SK-N-SH treated with all-trans-retinoic acid at 6 μM for 48 hours (cell line): ENCODE measurements at regions not wholly inside any gene's neighbourhood (a gene's known extent, or its start where the extent isn't known, plus 50 kb on each side); places are given as distances from the start of the nearest gene placed in this dataset.

Experiments used
- ATAC-seq: fragments of 200-7000 bp; cut with Tn5 transposase; 3 replicates; pipeline ENCODE4 v1.9.1; 2020; ENCODE audit warnings: mild to moderate bottlenecking, moderate library complexity
- ARNTL ChIP-seq: fragments of 450-650 bp; formaldehyde crosslinking; IDR thresholded peaks from 2 replicates; pipeline ENCODE4 v1.5.0; 2020; ENCODE audit warnings: low read depth, mild to moderate bottlenecking, moderate library complexity, borderline replicate concordance
- BACH2 ChIP-seq: fragments of 250-450 bp; sonication (Bioruptor Pico); IDR thresholded peaks from 2 replicates; pipeline ENCODE4 v1.9.0; 2021; ENCODE audit warnings: mild to moderate bottlenecking, borderline replicate concordance
- CREB5 ChIP-seq: fragments of 250-450 bp; sonication (Bioruptor Pico); IDR thresholded peaks from 2 replicates; pipeline ENCODE4 v1.5.1; 2020; ENCODE audit warnings: low read depth, mild to moderate bottlenecking, moderate library complexity
- CSDC2 ChIP-seq: fragments of 250-450 bp; sonication (Bioruptor Pico); IDR thresholded peaks from 2 replicates; pipeline ENCODE4 v1.5.0; 2020; ENCODE audit warnings: mild to moderate bottlenecking, moderate library complexity
- ESRRG ChIP-seq: fragments of 250-450 bp; sonication (Bioruptor Pico); IDR thresholded peaks from 2 replicates; pipeline ENCODE4 v1.6.1; 2021; ENCODE audit warnings: mild to moderate bottlenecking
- GLIS3 ChIP-seq: fragments of 250-450 bp; sonication (Bioruptor Pico); IDR thresholded peaks from 2 replicates; pipeline ENCODE4 v1.5.0; 2020; ENCODE audit warnings: mild to moderate bottlenecking, moderate library complexity
- ISL1 ChIP-seq: fragments of 250-450 bp; sonication (Bioruptor Pico); IDR thresholded peaks from 2 replicates; pipeline ENCODE4 v2.1.2; 2022; ENCODE audit warnings: mild to moderate bottlenecking, moderate library complexity
- OSR1 ChIP-seq: fragments of 250-450 bp; sonication (Bioruptor Pico); IDR thresholded peaks from 2 replicates; pipeline ENCODE4 v1.8.0; 2022; ENCODE audit warnings: moderate library complexity, mild to moderate bottlenecking, inconsistent platforms
- PATZ1 ChIP-seq: fragments of 250-450 bp; sonication (Bioruptor Pico); IDR thresholded peaks from 2 replicates; pipeline ENCODE4 v1.8.0; 2020; ENCODE audit warnings: mild to moderate bottlenecking, moderate library complexity, borderline replicate concordance
- PPARA ChIP-seq: fragments of 250-450 bp; sonication (Bioruptor Pico); IDR thresholded peaks from 2 replicates; pipeline ENCODE4 v1.5.0; 2020; ENCODE audit warnings: mild to moderate bottlenecking, borderline replicate concordance
- RARB ChIP-seq: fragments of 250-450 bp; sonication (Bioruptor Pico); IDR thresholded peaks from 2 replicates; pipeline ENCODE4 v1.8.0; 2021; ENCODE audit warnings: mild to moderate bottlenecking, moderate library complexity
- SNAI2 ChIP-seq: fragments of 250-450 bp; sonication (Bioruptor Pico); IDR thresholded peaks from 2 replicates; pipeline ENCODE4 v1.5.0; 2020; ENCODE audit warnings: mild to moderate bottlenecking, moderate library complexity
- TCF4 ChIP-seq: fragments of 250-450 bp; sonication (Bioruptor Pico); IDR thresholded peaks from 2 replicates; pipeline ENCODE4 v1.8.0; 2021; ENCODE audit warnings: mild to moderate bottlenecking, moderate library complexity, borderline replicate concordance
- TOX ChIP-seq: fragments of 250-450 bp; sonication (Bioruptor Pico); IDR thresholded peaks from 2 replicates; pipeline ENCODE4 v1.8.0; 2021; ENCODE audit warnings: mild to moderate bottlenecking, moderate library complexity, borderline replicate concordance
- ZC3H10 ChIP-seq: fragments of 250-450 bp; sonication (Bioruptor Pico); IDR thresholded peaks from 2 replicates; pipeline ENCODE4 v1.5.1; 2021; ENCODE audit warnings: mild to moderate bottlenecking, moderate library complexity
- ZFP3 ChIP-seq: fragments of 250-450 bp; sonication (Bioruptor Pico); IDR thresholded peaks from 2 replicates; pipeline ENCODE4 v1.5.0; 2020; ENCODE audit warnings: mild to moderate bottlenecking, moderate library complexity
- ZFP30 ChIP-seq: fragments of 450-650 bp; formaldehyde crosslinking; IDR thresholded peaks from 2 replicates; pipeline ENCODE4 v1.5.0; 2022; ENCODE audit warnings: mild to moderate bottlenecking, moderate library complexity
- ZNF565 ChIP-seq: fragments of 450-650 bp; formaldehyde crosslinking; conservative IDR thresholded peaks from 2 replicates; pipeline ENCODE4 v1.5.0; 2020; ENCODE audit warnings: low read depth, mild to moderate bottlenecking, moderate library complexity
- ZNF70 ChIP-seq: fragments of 450-650 bp; formaldehyde crosslinking; IDR thresholded peaks from 2 replicates; pipeline ENCODE4 v1.5.0; 2020; ENCODE audit warnings: mild to moderate bottlenecking, moderate library complexity
- ZNF8 ChIP-seq: fragments of 450-650 bp; formaldehyde crosslinking; IDR thresholded peaks from 2 replicates; pipeline ENCODE4 v1.5.0; 2020; ENCODE audit warnings: mild to moderate bottlenecking, moderate library complexity
- TF ChIP-seq, protein P1 (sequence below): fragments of 250-450 bp; sonication (Bioruptor Pico); IDR thresholded peaks from 2 replicates; pipeline ENCODE4 v1.8.0; 2021; ENCODE audit warnings: low read depth, mild to moderate bottlenecking, moderate library complexity, borderline replicate concordance

DNA sequence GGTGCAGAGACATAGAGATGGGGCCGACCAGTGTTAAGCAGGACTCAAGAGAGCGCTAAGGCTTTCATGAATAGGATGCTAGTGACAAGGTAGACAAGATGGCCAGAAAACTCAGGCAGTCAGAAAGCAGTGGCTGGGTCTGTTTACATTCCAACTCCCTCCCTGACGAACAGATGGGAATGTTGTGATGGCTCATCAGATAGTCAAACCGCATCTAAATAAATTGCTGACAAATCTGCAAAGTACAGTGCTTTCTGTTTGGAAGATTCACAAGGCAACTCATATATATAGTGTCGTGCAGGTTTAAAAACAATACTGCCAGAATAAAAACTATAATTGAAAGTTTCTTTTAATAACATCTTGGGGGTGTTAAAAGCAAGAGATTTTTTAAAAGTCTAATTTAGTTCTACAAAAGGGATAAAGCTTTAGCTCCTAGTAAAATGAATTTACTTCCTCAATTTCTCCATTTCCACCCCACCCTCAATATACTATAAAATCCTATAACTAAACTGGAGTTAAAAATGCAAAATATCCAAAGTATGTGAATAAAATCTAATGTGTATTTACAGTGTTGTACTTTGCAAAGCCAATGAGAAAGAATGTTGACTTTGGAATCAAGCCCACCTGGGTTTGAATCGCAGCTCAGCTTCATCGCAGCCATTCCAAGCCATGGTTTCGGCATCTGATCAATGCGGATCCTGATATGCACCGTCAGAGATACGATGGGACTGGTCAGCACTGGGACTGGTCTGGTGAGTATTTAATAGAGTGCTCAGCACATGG, 247.3 kb upstream of the PDE10A start (continued):
- TF ChIP-seq BACH2 (CRISPR knock-in tag) (no peak), SNAI2 (no peak), RARB (no peak), ZNF565 (no peak), CREB5 (no peak), TCF4 (CRISPR knock-in tag) (no peak), ZC3H10 (CRISPR knock-in tag) (no peak)

DNA sequence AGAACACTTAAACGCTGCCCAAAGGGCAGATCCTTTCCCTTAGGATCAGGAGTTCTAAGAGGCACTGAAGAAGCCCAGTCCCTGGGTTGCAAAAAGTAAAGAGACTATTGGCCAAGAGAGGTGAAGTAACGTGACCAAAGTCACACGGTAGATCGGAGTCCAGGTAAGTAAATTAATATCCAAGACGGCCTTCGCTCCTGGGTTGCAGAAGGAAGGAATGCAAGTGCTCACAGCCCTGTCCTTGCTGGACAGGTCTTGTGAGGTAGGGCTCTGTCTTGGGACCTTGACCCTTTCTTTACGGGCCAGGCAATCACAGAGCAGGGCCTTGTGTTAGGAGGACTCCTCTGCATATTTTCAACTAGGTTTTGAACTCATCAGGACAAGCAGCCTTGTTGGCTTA, 243.7 kb upstream of the PDE10A start:
- TF ChIP-seq ISL1 (CRISPR knock-in tag), result no peak
- TF ChIP-seq RARB, result no peak
- no peak for TF ChIP-seq ZNF565
- TF ChIP-seq SNAI2, result no peak
- TF ChIP-seq TCF4 (CRISPR knock-in tag), result no peak
- no peak for TF ChIP-seq ZC3H10 (CRISPR knock-in tag)
- no peak for TF ChIP-seq ZFP3
- TF ChIP-seq TOX (CRISPR knock-in tag), result no peak
- no peak for TF ChIP-seq CSDC2
- ATAC-seq, result no peak

DNA sequence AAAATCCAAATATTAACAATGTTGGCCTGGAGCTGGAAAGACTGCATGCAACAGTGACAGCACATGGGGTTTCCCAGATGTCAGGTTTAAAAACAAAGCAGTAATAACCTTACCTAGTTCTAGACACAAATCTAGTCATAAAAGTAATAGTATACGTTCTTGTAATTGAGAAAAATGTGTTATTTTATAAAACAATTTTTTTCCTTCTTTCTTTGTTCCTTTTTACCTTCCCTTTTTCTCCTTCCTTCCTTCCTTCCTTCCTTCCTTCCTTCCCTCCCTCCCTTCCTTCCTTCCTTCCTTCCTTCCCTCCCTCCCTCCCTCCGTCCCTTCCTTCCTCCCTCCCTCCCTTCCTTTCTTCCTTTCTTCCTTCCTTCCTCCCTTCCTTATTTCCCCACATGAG, 242.7 kb upstream of the PDE10A start:
- ATAC-seq, result no peak
- TF ChIP-seq CREB5 (no peak), OSR1 (CRISPR knock-in tag) (no peak), ZNF565 (no peak), ZNF70 (CRISPR knock-in tag) (no peak), CSDC2 (no peak), ISL1 (CRISPR knock-in tag) (no peak), TCF4 (CRISPR knock-in tag) (no peak), ZNF8 (no peak), ZFP30 (CRISPR knock-in tag) (no peak), GLIS3 (CRISPR knock-in tag) (no peak), BACH2 (CRISPR knock-in tag) (no peak), PPARA (no peak)
- TF ChIP-seq, protein P1, sequence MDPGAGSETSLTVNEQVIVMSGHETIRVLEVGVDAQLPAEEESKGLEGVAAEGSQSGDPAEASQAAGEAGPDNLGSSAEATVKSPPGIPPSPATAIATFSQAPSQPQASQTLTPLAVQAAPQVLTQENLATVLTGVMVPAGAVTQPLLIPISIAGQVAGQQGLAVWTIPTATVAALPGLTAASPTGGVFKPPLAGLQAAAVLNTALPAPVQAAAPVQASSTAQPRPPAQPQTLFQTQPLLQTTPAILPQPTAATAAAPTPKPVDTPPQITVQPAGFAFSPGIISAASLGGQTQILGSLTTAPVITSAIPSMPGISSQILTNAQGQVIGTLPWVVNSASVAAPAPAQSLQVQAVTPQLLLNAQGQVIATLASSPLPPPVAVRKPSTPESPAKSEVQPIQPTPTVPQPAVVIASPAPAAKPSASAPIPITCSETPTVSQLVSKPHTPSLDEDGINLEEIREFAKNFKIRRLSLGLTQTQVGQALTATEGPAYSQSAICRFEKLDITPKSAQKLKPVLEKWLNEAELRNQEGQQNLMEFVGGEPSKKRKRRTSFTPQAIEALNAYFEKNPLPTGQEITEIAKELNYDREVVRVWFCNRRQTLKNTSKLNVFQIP (CRISPR knock-in tag), result no peak

DNA sequence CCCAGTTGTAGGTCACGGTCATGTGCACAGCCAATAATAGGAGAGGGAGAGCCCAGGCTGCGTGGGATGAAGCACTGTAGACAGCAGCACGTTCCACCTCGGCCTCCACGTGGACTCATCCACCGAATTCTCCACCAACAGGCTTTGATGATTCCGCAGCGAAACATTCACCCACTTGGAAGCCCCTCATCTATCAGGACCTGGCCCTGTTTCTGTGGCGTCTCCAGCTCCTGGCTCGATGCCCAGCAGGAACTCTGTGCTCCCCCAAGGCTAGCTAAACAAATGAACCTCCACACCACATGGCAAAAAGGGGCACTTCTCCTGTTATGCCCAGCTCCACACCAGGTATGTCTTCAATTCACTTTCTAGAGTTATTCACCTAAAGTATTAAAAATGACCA, 237.9 kb upstream of the PDE10A start:
- TF ChIP-seq ZFP3, result no peak
- no peak for TF ChIP-seq ZNF8
- no peak for TF ChIP-seq SNAI2
- ATAC-seq, result no peak

GRCh38 chr6:165899611-165900010, 236.6 kb upstream of the PDE10A start:
- no peak for TF ChIP-seq SNAI2
- TF ChIP-seq ZNF70 (CRISPR knock-in tag), result no peak
- TF ChIP-seq ISL1 (CRISPR knock-in tag), result no peak
- TF ChIP-seq ARNTL (CRISPR knock-in tag), result no peak
- no peak for TF ChIP-seq OSR1 (CRISPR knock-in tag)
- no peak for TF ChIP-seq ZFP3
- no peak for TF ChIP-seq ESRRG
- ATAC-seq, result no peak

- TF ChIP-seq RARB (no peak), SNAI2 (no peak), ISL1 (CRISPR knock-in tag) (no peak), OSR1 (CRISPR knock-in tag) (no peak), CREB5 (no peak), TOX (CRISPR knock-in tag) (no peak), ZNF70 (CRISPR knock-in tag) (no peak), ZFP30 (CRISPR knock-in tag) (no peak), BACH2 (CRISPR knock-in tag) (no peak), PATZ1 (CRISPR knock-in tag) (no peak)
- TF ChIP-seq, protein P1 (CRISPR knock-in tag), result no peak
- no peak for ATAC-seq
Measured at GRCh38 chr6:165895421-165896165, 232.6 kb upstream of the PDE10A start.
